ENCODE measurements at regions not wholly inside any gene's neighbourhood (a gene's known extent, or its start where the extent isn't known, plus 50 kb on each side); places are given as distances from the start of the nearest gene placed in this dataset.
"Not testable (repeated sequence)": the region's sequence is repeated elsewhere in the genome, so short reads cannot be mapped to it uniquely, and the experiment has no call there.

GRCh38 chr13:80684217-80684991, 343.5 kb upstream of the SPRY2 start:
- DNase-seq: no peak

DNA sequence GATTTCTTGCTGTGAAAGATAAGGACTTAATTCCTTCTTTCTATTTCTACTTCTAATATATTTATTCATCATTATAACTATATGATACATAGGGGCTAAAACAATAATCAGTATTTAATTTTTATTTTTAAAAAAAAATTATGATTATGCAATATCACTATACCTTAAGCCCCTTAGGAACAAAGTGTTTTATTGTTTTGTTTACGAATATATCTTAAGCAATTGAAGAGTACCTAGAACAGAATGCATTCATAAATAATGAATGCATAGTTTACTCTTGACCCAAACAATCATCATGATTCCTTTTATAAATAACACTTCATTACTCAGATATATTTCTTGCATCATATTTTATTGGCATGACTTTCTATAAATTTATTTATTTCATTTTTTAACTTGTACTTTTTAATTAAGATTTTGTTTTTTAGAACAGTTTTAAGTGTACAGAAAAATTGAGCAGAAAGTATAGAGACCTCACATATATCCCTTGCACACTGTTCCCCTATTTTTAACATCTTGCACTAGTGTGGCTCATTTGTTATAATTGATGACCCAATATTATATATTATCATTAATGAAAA, 339.9 kb upstream of the SPRY2 start:
- DNase-seq: no peak

DNA sequence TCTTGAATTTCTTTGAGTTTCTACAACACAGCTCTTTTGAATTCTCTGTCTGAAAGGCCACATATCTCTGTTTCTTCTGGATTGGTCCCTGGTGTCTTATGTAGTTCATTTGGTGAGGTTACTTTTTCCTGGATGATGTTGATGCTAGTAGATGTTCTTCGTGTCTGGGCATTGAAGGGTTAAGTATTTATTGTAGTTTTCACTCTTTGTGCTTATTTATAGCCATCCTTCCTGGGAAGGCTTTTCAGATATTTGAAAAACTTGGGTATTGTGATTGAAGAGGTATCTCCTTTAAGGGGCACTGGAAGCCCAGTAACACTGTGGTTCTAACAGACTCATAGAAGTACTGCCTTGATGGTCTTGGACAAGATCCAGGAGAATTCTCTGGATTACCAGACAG, 338.5 kb upstream of the SPRY2 start:
- DNase-seq: no peak

- DNase-seq: no peak
Observed at GRCh38 chr13:80677227-80677626, 336.3 kb upstream of the SPRY2 start.

- not testable (repeated sequence) for DNase-seq
Observed at GRCh38 chr13:80675442-80675841, 334.5 kb upstream of the SPRY2 start.

GRCh38 chr13:80671773-80672172, 330.8 kb upstream of the SPRY2 start:
- DNase-seq: no peak

DNA sequence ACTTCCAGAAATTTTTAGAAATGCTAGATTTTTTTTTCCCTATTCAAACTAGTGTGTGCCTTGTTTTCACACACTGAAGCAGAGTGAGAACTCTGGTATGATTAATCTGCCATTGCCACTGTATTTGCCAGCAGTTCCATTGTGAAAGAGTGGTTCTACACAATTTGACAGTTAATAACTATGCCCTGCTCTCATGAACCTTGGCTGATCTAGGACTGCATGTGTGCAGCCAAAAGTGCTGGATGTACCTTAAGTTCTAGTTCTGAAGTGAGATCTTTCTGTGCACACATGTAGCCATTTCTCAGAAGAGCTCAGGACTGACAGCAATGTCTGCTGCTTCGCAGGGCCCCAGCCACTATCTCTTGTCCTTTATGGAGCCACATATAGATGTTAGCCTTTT, 328.2 kb upstream of the SPRY2 start:
- DNase-seq: no peak

GRCh38 chr13:80668452-80668851, 327.5 kb upstream of the SPRY2 start:
- DNase-seq: no peak

- no peak for DNase-seq
Observed at GRCh38 chr13:80666782-80667552, 326.0 kb upstream of the SPRY2 start.

DNA sequence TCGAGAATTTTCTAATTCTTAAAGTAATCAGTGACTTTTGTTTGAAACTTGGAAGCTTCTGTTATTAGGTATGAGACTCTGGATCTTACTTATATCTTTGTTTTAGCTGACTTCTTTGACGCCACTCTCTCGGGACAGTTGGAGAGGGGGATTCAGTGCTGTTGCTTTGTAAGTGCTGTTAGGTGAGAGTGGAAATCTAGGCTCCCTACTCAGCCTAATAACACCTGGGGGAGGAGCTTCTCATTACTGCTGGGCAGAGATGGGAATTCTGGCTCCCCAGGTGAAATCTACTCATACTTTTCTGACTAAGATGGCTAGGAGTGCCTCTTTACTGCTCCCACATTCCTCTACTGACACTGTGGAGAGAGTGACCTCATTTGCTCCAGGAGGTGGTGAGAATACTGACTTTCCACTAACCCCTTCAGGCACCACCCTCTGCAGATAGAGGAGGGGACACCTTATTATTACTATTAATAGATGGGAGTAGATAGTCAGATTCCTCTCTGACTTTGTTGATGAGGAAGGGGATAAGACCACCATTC, 324.9 kb upstream of the SPRY2 start:
- no peak for DNase-seq

DNA sequence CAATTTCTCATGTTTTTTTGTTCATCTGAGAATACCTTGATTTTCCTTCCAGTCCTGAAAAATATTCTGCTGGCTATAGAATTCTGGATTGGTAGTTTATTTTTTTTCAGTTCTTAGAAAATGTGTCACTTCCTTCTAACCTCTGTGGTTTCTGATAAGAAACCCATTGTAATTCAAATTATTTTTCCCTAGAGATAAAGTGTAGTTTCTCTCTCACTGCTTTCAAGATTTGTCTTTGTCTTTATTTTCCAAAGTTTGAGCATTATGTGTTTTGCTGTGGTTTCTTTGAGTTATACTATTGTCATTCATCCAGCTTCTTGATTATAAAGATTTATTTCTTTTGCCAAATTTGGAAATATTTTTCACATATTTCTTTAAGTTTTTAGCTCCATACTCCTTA, 324.0 kb upstream of the SPRY2 start:
- DNase-seq: peak; percentile 69

- no peak for DNase-seq
Observed at GRCh38 chr13:80663788-80664187, 322.9 kb upstream of the SPRY2 start.

GRCh38 chr13:80658705-80659104, 317.8 kb upstream of the SPRY2 start:
- DNase-seq: no peak

DNA sequence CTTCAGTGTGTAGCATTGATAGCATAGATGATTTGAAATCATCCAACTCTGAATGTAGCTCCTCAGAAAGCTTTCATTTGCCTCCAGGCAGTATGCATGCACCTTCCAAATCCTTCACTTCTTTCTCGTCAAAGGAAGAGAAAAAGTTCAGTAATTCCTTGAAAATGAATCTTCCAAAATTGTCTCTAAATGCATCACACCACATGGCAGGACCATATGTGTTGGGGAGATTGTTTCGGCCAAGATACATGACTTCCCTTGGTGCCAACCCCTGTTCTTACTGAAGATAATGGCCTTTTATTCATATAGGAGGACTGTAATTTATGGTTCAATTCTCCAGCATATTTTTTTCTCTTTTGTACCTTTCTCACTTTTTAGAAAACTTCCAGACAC, 315.6 kb upstream of the SPRY2 start:
- no peak for DNase-seq

- no peak for DNase-seq
Observed at GRCh38 chr13:80655778-80656511, 315.0 kb upstream of the SPRY2 start.

- DNase-seq: no peak
Observed at GRCh38 chr13:80654638-80655249, 313.8 kb upstream of the SPRY2 start.

DNA sequence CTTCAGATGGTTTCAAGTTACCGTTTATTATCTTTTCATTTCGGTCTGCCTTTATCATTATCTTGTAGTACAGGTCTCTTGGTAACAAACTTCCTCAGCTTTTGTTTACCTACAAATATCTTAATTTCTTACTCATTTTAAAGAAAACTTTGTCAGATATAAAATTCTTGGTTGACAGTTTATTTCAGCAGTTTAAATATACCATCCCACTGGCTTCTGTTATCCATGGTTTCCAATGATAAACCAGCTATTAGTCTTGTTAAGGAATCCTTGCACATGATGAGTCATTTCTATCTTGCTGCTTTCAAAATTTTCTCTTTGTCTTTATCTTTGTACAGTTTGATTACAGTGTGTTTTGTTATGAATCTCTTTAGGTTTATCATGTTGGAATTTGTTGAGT, 308.3 kb upstream of the SPRY2 start:
- no peak for DNase-seq

DNA sequence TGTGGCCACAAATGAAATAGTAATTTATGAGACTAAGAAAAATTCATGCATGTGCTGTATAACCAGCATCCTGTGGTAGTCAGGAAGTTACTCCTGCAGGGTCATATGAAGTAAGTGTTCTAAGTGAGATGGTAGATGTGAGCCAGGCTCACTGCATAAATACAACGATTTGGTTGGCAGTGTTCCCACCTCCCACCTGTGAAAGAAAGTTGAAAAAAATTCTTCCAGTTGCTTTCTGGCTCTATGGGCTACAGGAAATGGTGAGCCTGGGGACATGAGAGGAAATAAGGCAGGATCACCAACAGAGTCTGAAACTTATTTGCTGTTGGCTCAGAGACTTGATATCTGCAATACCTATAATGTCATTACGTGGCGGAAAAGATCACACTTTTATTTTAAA, 301.7 kb upstream of the SPRY2 start:
- no peak for DNase-seq

GRCh38 chr13:80633251-80633650, 292.3 kb upstream of the SPRY2 start:
- no peak for DNase-seq

DNA sequence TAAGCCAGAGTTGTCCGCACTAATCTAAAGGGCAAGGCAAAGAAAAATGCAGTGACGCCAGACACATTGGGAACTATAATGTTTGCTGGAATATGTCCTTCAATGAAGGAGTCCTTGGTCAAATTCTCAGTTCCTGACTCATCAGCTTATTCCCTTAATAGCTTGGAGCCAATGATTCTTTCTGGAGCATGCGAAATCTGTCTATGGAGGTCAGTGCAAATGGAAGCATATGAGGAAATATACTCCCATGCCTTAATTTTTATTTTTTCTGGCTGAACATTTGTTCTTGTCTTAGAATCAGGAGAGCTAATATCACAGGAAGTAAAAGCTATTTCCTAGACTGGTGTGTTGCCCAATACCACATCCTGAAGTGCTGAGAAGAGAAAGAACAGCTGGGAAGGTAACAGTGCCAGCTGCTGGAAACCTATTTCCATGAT, 289.8 kb upstream of the SPRY2 start:
- DNase-seq: no peak

GRCh38 chr13:80618781-80619180, 277.9 kb upstream of the SPRY2 start:
- DNase-seq: no peak

DNA sequence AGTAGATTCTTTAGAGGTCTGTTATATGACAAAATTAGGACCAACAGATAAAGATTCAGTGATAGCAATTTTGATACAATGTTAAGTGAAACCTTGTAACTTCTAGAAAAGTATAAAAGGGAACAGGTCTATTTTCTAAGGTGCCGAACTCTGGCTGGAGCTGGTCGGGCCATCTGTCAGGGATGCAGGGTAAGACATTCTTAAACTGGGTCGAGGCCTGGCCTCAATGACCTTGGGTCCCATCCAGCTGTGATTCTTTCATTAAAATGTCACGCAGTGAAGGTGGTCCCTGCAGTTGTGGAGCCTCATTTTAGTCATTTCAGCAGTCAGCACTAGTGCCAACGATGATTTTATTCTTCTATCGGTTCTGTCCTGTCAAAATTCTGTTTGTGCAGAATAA, 271.9 kb upstream of the SPRY2 start:
- no peak for DNase-seq

- DNase-seq: no peak
Observed at GRCh38 chr13:80611310-80611709, 270.4 kb upstream of the SPRY2 start.

Measured in OCI-M1 (cell line).